IMR-90 (cell line): ENCODE measurements at regions not wholly inside any gene's neighbourhood (a gene's known extent, or its start where the extent isn't known, plus 50 kb on each side); places are given as distances from the start of the nearest gene placed in this dataset.

Experiments used
- ATAC-seq: fragments of 200-7000 bp; cut with Tn5 transposase; 2 replicates; pipeline ENCODE4 v1.9.1; 2020; ENCODE audit warnings: low read depth, mild to moderate bottlenecking, moderate library complexity
- BruUV-seq: library from RNA; stranded (reverse); fragments of 400-500 nt; replicated peaks from 2 replicates; lab custom pipeline; 2021; lab: Mats Ljungman, UMichigan
- CTCF ChIA-PET: fragments of 300-600 bp; formaldehyde crosslinking; extraction: SDS; loops from one replicate; lab custom pipeline; 2021; ENCODE audit warnings: antibody characterized with exemption; lab: Yijun Ruan, JAX
- POLR2A ChIA-PET: fragments of 300-600 bp; sonication (Branson Sonifier 250); formaldehyde crosslinking; loops from one replicate; lab custom pipeline; 2022; ENCODE audit warnings: antibody characterized with exemption; ENCODE audit not compliant: unreplicated experiment; lab: Charles Lee
- DNase-seq: peaks from one replicate; pipeline ENCODE4 v3.0.0; 2013
- H2AFZ ChIP-seq: replicated peaks from 2 replicates; pipeline ENCODE3; 2013; ENCODE audit warnings: low read length, mild to moderate bottlenecking; ENCODE audit not compliant: poor library complexity
- H2AK5ac ChIP-seq: 2 replicates; pipeline ENCODE4 v1.6.1; 2013; ENCODE audit warnings: low read depth, low read length, inconsistent platforms
- H2AK9ac ChIP-seq: replicated peaks from 2 replicates; pipeline ENCODE3; 2013; ENCODE audit warnings: mild to moderate bottlenecking, low read depth, low read length, moderate library complexity; ENCODE audit not compliant: poor library complexity
- H2BK120ac ChIP-seq: 2 replicates; pipeline ENCODE4 v1.6.1; 2013; ENCODE audit warnings: low read depth, low read length, inconsistent platforms
- H2BK15ac ChIP-seq: 3 replicates; pipeline ENCODE4 v1.6.1; 2013; ENCODE audit warnings: low read depth, low read length, inconsistent platforms
- H2BK20ac ChIP-seq: 2 replicates; pipeline ENCODE4 v1.6.1; 2013; ENCODE audit warnings: low read depth, mild to moderate bottlenecking, inconsistent platforms, low read length, moderate library complexity
- H2BK5ac ChIP-seq: 2 replicates; pipeline ENCODE4 v1.6.1; 2013; ENCODE audit warnings: mild to moderate bottlenecking, low read depth, low read length, inconsistent platforms; ENCODE audit not compliant: poor library complexity, severe bottlenecking
- H3K14ac ChIP-seq: replicated peaks from 2 replicates; pipeline ENCODE4 v1.6.1; 2013; ENCODE audit warnings: low read depth, low read length, inconsistent platforms
- H3K18ac ChIP-seq: 2 replicates; pipeline ENCODE4 v1.6.1; 2013; ENCODE audit warnings: low read depth, low read length, control low read depth
- H3K23ac ChIP-seq: 2 replicates; pipeline ENCODE4 v1.6.1; 2013; ENCODE audit warnings: low read depth, low read length, inconsistent platforms
- H3K27ac ChIP-seq: 2 replicates; pipeline ENCODE4 v1.5.1; 2013; ENCODE audit warnings: mild to moderate bottlenecking, control low read depth, low read length; ENCODE audit not compliant: insufficient read depth
- H3K27me3 ChIP-seq: 2 replicates; pipeline ENCODE4 v1.6.1; 2013; ENCODE audit warnings: low read length; ENCODE audit not compliant: control insufficient read depth, insufficient read depth
- H3K36me3 ChIP-seq: 2 replicates; pipeline ENCODE4 v1.6.1; 2013; ENCODE audit warnings: low read length, mixed read lengths; ENCODE audit not compliant: control insufficient read depth, insufficient read depth
- H3K4ac ChIP-seq: 2 replicates; pipeline ENCODE4 v1.6.1; 2013; ENCODE audit warnings: low read depth, low read length, inconsistent platforms
- H3K4me1 ChIP-seq: 2 replicates; pipeline ENCODE4 v1.6.1; 2013; ENCODE audit warnings: low read length, mixed read lengths; ENCODE audit not compliant: control insufficient read depth, insufficient read depth
- H3K4me2 ChIP-seq: 2 replicates; pipeline ENCODE4 v1.6.1; 2013; ENCODE audit warnings: low read depth, mild to moderate bottlenecking, control low read depth, low read length, moderate library complexity
- H3K4me3 ChIP-seq: 2 replicates; pipeline ENCODE4 v1.5.1; 2013; ENCODE audit warnings: low read depth, mild to moderate bottlenecking, control low read depth, low read length, moderate library complexity; ENCODE audit not compliant: insufficient read depth
- H3K56ac ChIP-seq: 2 replicates; pipeline ENCODE4 v1.6.1; 2013; ENCODE audit warnings: low read length, inconsistent platforms; ENCODE audit not compliant: insufficient read depth; ENCODE audit errors: extremely low read depth
- H3K79me1 ChIP-seq, 2 experiments: 2 replicates each; pipeline ENCODE4 v1.6.1; 2013; ENCODE audit warnings: low read length in 2 of 2, inconsistent platforms in 1 of 2, low read depth in 1 of 2
- H3K9ac ChIP-seq: 2 replicates; pipeline ENCODE4 v1.6.1; 2013; ENCODE audit warnings: low read depth, low read length, control low read depth
- H3K9me1 ChIP-seq: 2 replicates; pipeline ENCODE4 v1.6.1; 2013; ENCODE audit warnings: low read length, inconsistent platforms; ENCODE audit not compliant: insufficient read depth
- H3K9me3 ChIP-seq: 2 replicates; pipeline ENCODE4 v1.6.1; 2013; ENCODE audit warnings: low read length; ENCODE audit not compliant: control insufficient read depth, insufficient read depth
- H4K20me1 ChIP-seq: 2 replicates; pipeline ENCODE4 v1.6.1; 2013; ENCODE audit warnings: low read length, inconsistent platforms; ENCODE audit not compliant: insufficient read depth
- H4K5ac ChIP-seq: 2 replicates; pipeline ENCODE4 v1.6.1; 2013; ENCODE audit warnings: mild to moderate bottlenecking, low read depth, low read length, control low read depth
- H4K8ac ChIP-seq, 2 experiments: 2 replicates each; pipeline ENCODE4 v1.6.1; 2013; ENCODE audit warnings: low read depth in 2 of 2, low read length in 2 of 2, control low read depth in 1 of 2, inconsistent platforms in 1 of 2
- H4K91ac ChIP-seq: 2 replicates; pipeline ENCODE4 v1.6.1; 2013; ENCODE audit warnings: low read depth, low read length, inconsistent platforms; ENCODE audit not compliant: insufficient read depth
- CEBPB ChIP-seq: IDR thresholded peaks from 2 replicates; pipeline ENCODE4 v1.6.1; 2012; ENCODE audit warnings: low read depth, low read length, improper control_type of control experiment
- MAFK ChIP-seq: IDR thresholded peaks from 2 replicates; pipeline ENCODE4 v1.6.1; 2012; ENCODE audit warnings: low read depth, low read length, improper control_type of control experiment
- MAZ ChIP-seq: IDR thresholded peaks from 2 replicates; pipeline ENCODE4 v1.6.1; 2012; ENCODE audit warnings: low read depth, mild to moderate bottlenecking, low read length, improper control_type of control experiment, moderate library complexity, borderline replicate concordance
- MXI1 ChIP-seq: IDR thresholded peaks from 2 replicates; pipeline ENCODE4 v1.6.1; 2012; ENCODE audit warnings: low read depth, mild to moderate bottlenecking, low read length, moderate library complexity, borderline replicate concordance
- NFE2L2 ChIP-seq: fragments of 150-350 bp; IDR thresholded peaks from 2 replicates; pipeline ENCODE4 v1.6.1; 2016; ENCODE audit warnings: low read depth, mild to moderate bottlenecking, low read length
- POLR2A ChIP-seq: IDR thresholded peaks from 2 replicates; pipeline ENCODE4 v1.6.1; 2012; ENCODE audit warnings: mild to moderate bottlenecking, low read depth, low read length
- RAD21 ChIP-seq: IDR thresholded peaks from 2 replicates; pipeline ENCODE4 v1.6.1; 2012; ENCODE audit warnings: low read length, improper control_type of control experiment
- RCOR1 ChIP-seq: IDR thresholded peaks from 2 replicates; pipeline ENCODE4 v1.6.1; 2012; ENCODE audit warnings: mild to moderate bottlenecking, low read length, improper control_type of control experiment; ENCODE audit not compliant: insufficient replicate concordance
- WGBS, 2 experiments: methylation state at CpG; one replicate each; pipeline versions ENCODE4 v1.1.5 to v1.1.7; 2013; ENCODE audit warnings: missing lambda C conversion rate in 2 of 2; ENCODE audit not compliant: insufficient read length in 1 of 2; ENCODE audit errors: extremely low coverage in 2 of 2; 5-methylcytosine and 5-hydroxymethylcytosine counted together
- dilution Hi-C: fragments of 300-500 bp; cut with HindIII; formaldehyde crosslinking; loops from one replicate; pipeline ENCODE4 v1.14.3; 2018; ENCODE audit warnings: low sequenced_read_pairs; ENCODE audit not compliant: unreplicated experiment
- in situ Hi-C: fragments of 300-500 bp; cut with MboI; formaldehyde crosslinking; loops from 3 replicates; pipeline ENCODE4 v1.14.3; 2019; ENCODE audit warnings: low sequenced_read_pairs, inconsistent platforms, mixed read lengths
- intact Hi-C: fragments of 100-400 bp; cut with micrococcal nuclease; formaldehyde crosslinking; loops from 2 replicates; pipeline ENCODE4 v1.10.0; 2022
- TF ChIP-seq, protein P1 (sequence below): conservative IDR thresholded peaks from 2 replicates; pipeline ENCODE4 v1.5.1; 2012; ENCODE audit warnings: mild to moderate bottlenecking, low read depth, low read length, improper control_type of control experiment
- TF ChIP-seq, protein P2 (sequence below): fragments of 150-350 bp; IDR thresholded peaks from 2 replicates; pipeline ENCODE4 v1.6.1; 2017; ENCODE audit warnings: mild to moderate bottlenecking, antibody characterized with exemption, low read length, low read depth

DNA sequence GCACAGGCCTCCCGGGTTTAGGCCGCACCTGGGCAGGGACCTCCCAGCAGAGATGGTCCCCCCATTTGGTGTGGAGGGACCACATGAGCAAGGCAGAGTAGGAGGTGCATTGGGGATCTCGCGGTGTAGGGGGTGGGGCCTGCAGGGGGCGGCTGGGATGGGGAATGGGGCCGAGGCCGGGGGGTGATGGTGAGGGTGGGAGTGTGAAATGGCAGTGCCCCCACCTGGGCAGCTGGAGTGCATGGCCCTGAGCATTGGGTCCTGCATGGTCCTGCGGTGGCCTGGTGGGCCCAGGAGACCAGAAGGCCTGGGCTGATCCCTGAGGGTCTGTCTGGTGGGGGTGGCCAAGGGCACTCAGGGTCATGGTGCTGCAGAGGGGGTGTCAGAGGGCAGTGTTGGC is 111.8 kb downstream of the KIF26A start:
- no peak overlapping the region for H4K8ac ChIP-seq
- no peaks in the 10 kb centered on the region for H3K4me1 ChIP-seq
- H2AFZ ChIP-seq, result no peak overlapping the region
- no peaks in the 10 kb centered on the region for H3K9me1 ChIP-seq
- H3K9ac ChIP-seq, result no peak overlapping the region
- no peaks in the 10 kb centered on the region for H3K79me1 ChIP-seq
- H2AK9ac ChIP-seq, result no peak overlapping the region
- ATAC-seq (no peak), DNase-seq (no peak)
- H3K4me3 ChIP-seq, result no peak overlapping the region
- no peak overlapping the region for H4K91ac ChIP-seq
- H3K23ac ChIP-seq, result no peak overlapping the region
- TF ChIP-seq MXI1 (no peak), POLR2A (no peak), RCOR1 (no peak), MAZ (no peak), RAD21 (no peak), MAFK (no peak), CEBPB (no peak), NFE2L2 (no peak)
- TF ChIP-seq, protein P1, sequence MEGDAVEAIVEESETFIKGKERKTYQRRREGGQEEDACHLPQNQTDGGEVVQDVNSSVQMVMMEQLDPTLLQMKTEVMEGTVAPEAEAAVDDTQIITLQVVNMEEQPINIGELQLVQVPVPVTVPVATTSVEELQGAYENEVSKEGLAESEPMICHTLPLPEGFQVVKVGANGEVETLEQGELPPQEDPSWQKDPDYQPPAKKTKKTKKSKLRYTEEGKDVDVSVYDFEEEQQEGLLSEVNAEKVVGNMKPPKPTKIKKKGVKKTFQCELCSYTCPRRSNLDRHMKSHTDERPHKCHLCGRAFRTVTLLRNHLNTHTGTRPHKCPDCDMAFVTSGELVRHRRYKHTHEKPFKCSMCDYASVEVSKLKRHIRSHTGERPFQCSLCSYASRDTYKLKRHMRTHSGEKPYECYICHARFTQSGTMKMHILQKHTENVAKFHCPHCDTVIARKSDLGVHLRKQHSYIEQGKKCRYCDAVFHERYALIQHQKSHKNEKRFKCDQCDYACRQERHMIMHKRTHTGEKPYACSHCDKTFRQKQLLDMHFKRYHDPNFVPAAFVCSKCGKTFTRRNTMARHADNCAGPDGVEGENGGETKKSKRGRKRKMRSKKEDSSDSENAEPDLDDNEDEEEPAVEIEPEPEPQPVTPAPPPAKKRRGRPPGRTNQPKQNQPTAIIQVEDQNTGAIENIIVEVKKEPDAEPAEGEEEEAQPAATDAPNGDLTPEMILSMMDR, result no peak
- TF ChIP-seq, protein P2, sequence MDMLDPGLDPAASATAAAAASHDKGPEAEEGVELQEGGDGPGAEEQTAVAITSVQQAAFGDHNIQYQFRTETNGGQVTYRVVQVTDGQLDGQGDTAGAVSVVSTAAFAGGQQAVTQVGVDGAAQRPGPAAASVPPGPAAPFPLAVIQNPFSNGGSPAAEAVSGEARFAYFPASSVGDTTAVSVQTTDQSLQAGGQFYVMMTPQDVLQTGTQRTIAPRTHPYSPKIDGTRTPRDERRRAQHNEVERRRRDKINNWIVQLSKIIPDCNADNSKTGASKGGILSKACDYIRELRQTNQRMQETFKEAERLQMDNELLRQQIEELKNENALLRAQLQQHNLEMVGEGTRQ, result no peak
- H3K9me3 ChIP-seq, result peaks cover 66% of the 10 kb centered on the region
- no peaks in the 10 kb centered on the region for H3K27me3 ChIP-seq
- no peak overlapping the region for H3K27ac ChIP-seq
- no peak overlapping the region for H2BK5ac ChIP-seq
- no CpG with 5 or more reads among the region's 8 CpGs for WGBS, 2 experiments
- no peak overlapping the region for H3K4ac ChIP-seq
- no peak overlapping the region for H4K5ac ChIP-seq
- no peaks in the 10 kb centered on the region for H4K20me1 ChIP-seq
- H2BK120ac ChIP-seq, result no peak overlapping the region
- H3K18ac ChIP-seq, result no peak overlapping the region
- no peak overlapping the region for H3K4me2 ChIP-seq
- H2AK5ac ChIP-seq, result no peak overlapping the region
- ChIA-PET POLR2A (no interaction called here), CTCF (no interaction called here)
- BruUV-seq, result no TSS peak
- H3K36me3 ChIP-seq, result no peaks in the 10 kb centered on the region
- H2BK20ac ChIP-seq, result no peak overlapping the region
- H3K56ac ChIP-seq, result no peak overlapping the region
- H2BK15ac ChIP-seq, result no peak overlapping the region
- intact Hi-C loops (no loop called here), dilution Hi-C loops (no loop called here), in situ Hi-C loops (no loop called here)
- H3K14ac ChIP-seq, result no peak overlapping the region
